GM23338 (cell line): ENCODE measurements at regions not wholly inside any gene's neighbourhood (a gene's known extent, or its start where the extent isn't known, plus 50 kb on each side); places are given as distances from the start of the nearest gene placed in this dataset.

Experiments used
- ATAC-seq: fragments of 200-7000 bp; cut with Tn5 transposase; 3 replicates; pipeline ENCODE4 v1.9.1; 2020
- DNase-seq: peaks from one replicate; pipeline ENCODE4 v3.0.0-alpha.2; 2015; ENCODE audit warnings: low spot score
- H2AFZ ChIP-seq: fragments of 200-600 bp; sonication (generic); 2 replicates; pipeline ENCODE4 v1.8.0; 2016; ENCODE audit warnings: antibody characterized with exemption, mild to moderate bottlenecking, moderate library complexity
- H3F3A ChIP-seq: fragments of 200-600 bp; sonication (generic); replicated peaks from 2 replicates; pipeline ENCODE4 v1.8.0; 2017; ENCODE audit warnings: antibody characterized with exemption, mixed run types, low read depth
- H3K27ac ChIP-seq: fragments of 200-600 bp; sonication (generic); 2 replicates; pipeline ENCODE4 v1.6.1; 2016; ENCODE audit warnings: low read depth
- H3K27me3 ChIP-seq: fragments of 200-600 bp; sonication (generic); 2 replicates; pipeline ENCODE4 v1.8.0; 2016; ENCODE audit warnings: mild to moderate bottlenecking, mixed run types, moderate library complexity; ENCODE audit not compliant: insufficient read depth
- H3K36me3 ChIP-seq: fragments of 200-600 bp; sonication (generic); 2 replicates; pipeline ENCODE4 v1.8.0; 2016; ENCODE audit warnings: mild to moderate bottlenecking; ENCODE audit not compliant: insufficient read depth
- H3K4me1 ChIP-seq: fragments of 200-600 bp; sonication (generic); 2 replicates; pipeline ENCODE4 v1.8.0; 2016; ENCODE audit warnings: mild to moderate bottlenecking, moderate library complexity; ENCODE audit not compliant: insufficient read depth
- H3K4me2 ChIP-seq: fragments of 200-600 bp; sonication (generic); 2 replicates; pipeline ENCODE4 v1.7.1; 2017; ENCODE audit warnings: mixed run types
- H3K4me3 ChIP-seq: fragments of 200-600 bp; sonication (generic); 2 replicates; pipeline ENCODE4 v1.6.1; 2016; ENCODE audit warnings: mixed run types
- H3K79me2 ChIP-seq: fragments of 200-600 bp; sonication (generic); replicated peaks from 2 replicates; pipeline ENCODE4 v1.8.0; 2017; ENCODE audit warnings: mild to moderate bottlenecking; ENCODE audit not compliant: insufficient read depth
- H3K9me2 ChIP-seq: fragments of 200-600 bp; sonication (generic); 2 replicates; pipeline ENCODE4 v1.8.0; 2017; ENCODE audit not compliant: insufficient read depth
- H4K20me1 ChIP-seq: fragments of 200-600 bp; sonication (generic); replicated peaks from 2 replicates; pipeline ENCODE4 v1.8.0; 2017; ENCODE audit warnings: mild to moderate bottlenecking; ENCODE audit not compliant: insufficient read depth
- H3K27ac Mint-ChIP-seq: 2 replicates; pipeline ENCODE4 v1.8.0; 2020; ENCODE audit warnings: inconsistent platforms, mild to moderate bottlenecking, moderate library complexity, mixed read lengths
- H3K27me3 Mint-ChIP-seq: 3 replicates; pipeline ENCODE4 v1.8.0; 2022; ENCODE audit warnings: low read depth, mild to moderate bottlenecking, moderate library complexity, mixed read lengths, inconsistent platforms; ENCODE audit not compliant: insufficient read depth, poor library complexity
- H3K36me3 Mint-ChIP-seq: 3 replicates; pipeline ENCODE4 v1.8.0; 2021; ENCODE audit warnings: low read depth, mild to moderate bottlenecking, inconsistent platforms, moderate library complexity, mixed read lengths
- H3K4me1 Mint-ChIP-seq: 3 replicates; pipeline ENCODE4 v1.8.0; 2020; ENCODE audit warnings: mild to moderate bottlenecking, inconsistent platforms, mixed read lengths
- H3K4me3 Mint-ChIP-seq: 3 replicates; pipeline ENCODE4 v1.8.0; 2021; ENCODE audit warnings: moderate library complexity, mild to moderate bottlenecking, inconsistent platforms, mixed read lengths
- H3K9me3 Mint-ChIP-seq: 3 replicates; pipeline ENCODE4 v1.8.0; 2020; ENCODE audit warnings: moderate library complexity, mild to moderate bottlenecking, inconsistent platforms, mixed read lengths
- CREB1 ChIP-seq: fragments of 250-450 bp; sonication (Bioruptor Pico); IDR thresholded peaks from 2 replicates; pipeline ENCODE4 v1.5.0; 2020; ENCODE audit warnings: low read depth, mild to moderate bottlenecking, moderate library complexity
- EZH2 ChIP-seq: fragments of 200-600 bp; sonication (generic); IDR thresholded peaks from one replicate; pipeline ENCODE4 v1.8.0; 2017; ENCODE audit warnings: antibody characterized with exemption, mild to moderate bottlenecking, low read depth; ENCODE audit not compliant: unreplicated experiment
- EZH2phosphoT487 ChIP-seq: fragments of 200-600 bp; sonication (generic); IDR thresholded peaks from one replicate; pipeline ENCODE4 v1.8.1; 2018; ENCODE audit warnings: antibody characterized with exemption; ENCODE audit not compliant: unreplicated experiment
- JUNB ChIP-seq: IDR thresholded peaks from one replicate; pipeline ENCODE4 v1.6.1; 2016; ENCODE audit warnings: antibody characterized with exemption; ENCODE audit not compliant: unreplicated experiment
- POLR2AphosphoS5 ChIP-seq: IDR thresholded peaks from 2 replicates; pipeline ENCODE4 v1.6.1; 2016; ENCODE audit warnings: antibody characterized with exemption, low read depth
- STAT1 ChIP-seq: IDR thresholded peaks from one replicate; pipeline ENCODE4 v1.6.1; 2016; ENCODE audit warnings: antibody characterized with exemption; ENCODE audit not compliant: unreplicated experiment
- ZNF331 ChIP-seq: fragments of 250-450 bp; sonication (Bioruptor Pico); IDR thresholded peaks from 2 replicates; pipeline ENCODE4 v1.5.0; 2020; ENCODE audit warnings: low read depth, mild to moderate bottlenecking, moderate library complexity
- TF ChIP-seq, protein P1 (sequence below): IDR thresholded peaks from 2 replicates; pipeline ENCODE4 v1.6.1; 2016; ENCODE audit warnings: antibody characterized with exemption
- TF ChIP-seq, protein P2 (sequence below), 2 experiments: fragments of 200-600 bp in 1 of 2; sonication (generic) in 1 of 2; conservative IDR thresholded peaks; 2 replicates each; pipeline versions ENCODE4 v1.5.1 to v1.6.1; 2016 to 2017; ENCODE audit warnings: antibody characterized with exemption in 2 of 2, low read depth in 2 of 2, mild to moderate bottlenecking in 2 of 2, moderate library complexity in 1 of 2
- TF ChIP-seq, protein P3 (sequence below): IDR thresholded peaks from one replicate; pipeline ENCODE4 v1.6.1; 2018; ENCODE audit warnings: antibody characterized with exemption; ENCODE audit not compliant: unreplicated experiment
- TF ChIP-seq, protein P4 (sequence below): fragments of 250-450 bp; sonication (Bioruptor Pico); IDR thresholded peaks from 2 replicates; pipeline ENCODE4 v1.5.0; 2020; ENCODE audit warnings: mild to moderate bottlenecking, moderate library complexity

- no peaks in the 10 kb centered on the region for H4K20me1 ChIP-seq
- DNase-seq, result no peak
- Mint-ChIP-seq H3K9me3 (no peaks in the 10 kb centered on the region), H3K4me3 (no peak overlapping the region), H3K27ac (no peak overlapping the region), H3K36me3 (no peaks in the 10 kb centered on the region), H3K27me3 (no peaks in the 10 kb centered on the region), H3K4me1 (no peaks in the 10 kb centered on the region)
- H3K4me1 ChIP-seq, result no peaks in the 10 kb centered on the region
- TF ChIP-seq, protein P1, sequence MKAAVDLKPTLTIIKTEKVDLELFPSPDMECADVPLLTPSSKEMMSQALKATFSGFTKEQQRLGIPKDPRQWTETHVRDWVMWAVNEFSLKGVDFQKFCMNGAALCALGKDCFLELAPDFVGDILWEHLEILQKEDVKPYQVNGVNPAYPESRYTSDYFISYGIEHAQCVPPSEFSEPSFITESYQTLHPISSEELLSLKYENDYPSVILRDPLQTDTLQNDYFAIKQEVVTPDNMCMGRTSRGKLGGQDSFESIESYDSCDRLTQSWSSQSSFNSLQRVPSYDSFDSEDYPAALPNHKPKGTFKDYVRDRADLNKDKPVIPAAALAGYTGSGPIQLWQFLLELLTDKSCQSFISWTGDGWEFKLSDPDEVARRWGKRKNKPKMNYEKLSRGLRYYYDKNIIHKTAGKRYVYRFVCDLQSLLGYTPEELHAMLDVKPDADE, result no peak
- no peak for TF ChIP-seq POLR2AphosphoS5
- TF ChIP-seq, protein P2, sequence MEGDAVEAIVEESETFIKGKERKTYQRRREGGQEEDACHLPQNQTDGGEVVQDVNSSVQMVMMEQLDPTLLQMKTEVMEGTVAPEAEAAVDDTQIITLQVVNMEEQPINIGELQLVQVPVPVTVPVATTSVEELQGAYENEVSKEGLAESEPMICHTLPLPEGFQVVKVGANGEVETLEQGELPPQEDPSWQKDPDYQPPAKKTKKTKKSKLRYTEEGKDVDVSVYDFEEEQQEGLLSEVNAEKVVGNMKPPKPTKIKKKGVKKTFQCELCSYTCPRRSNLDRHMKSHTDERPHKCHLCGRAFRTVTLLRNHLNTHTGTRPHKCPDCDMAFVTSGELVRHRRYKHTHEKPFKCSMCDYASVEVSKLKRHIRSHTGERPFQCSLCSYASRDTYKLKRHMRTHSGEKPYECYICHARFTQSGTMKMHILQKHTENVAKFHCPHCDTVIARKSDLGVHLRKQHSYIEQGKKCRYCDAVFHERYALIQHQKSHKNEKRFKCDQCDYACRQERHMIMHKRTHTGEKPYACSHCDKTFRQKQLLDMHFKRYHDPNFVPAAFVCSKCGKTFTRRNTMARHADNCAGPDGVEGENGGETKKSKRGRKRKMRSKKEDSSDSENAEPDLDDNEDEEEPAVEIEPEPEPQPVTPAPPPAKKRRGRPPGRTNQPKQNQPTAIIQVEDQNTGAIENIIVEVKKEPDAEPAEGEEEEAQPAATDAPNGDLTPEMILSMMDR (conservative IDR thresholded peaks at IDR 0.05; ENCODE audit: low read depth in 2 of 2), result no peak
- TF ChIP-seq CREB1 (CRISPR knock-in tag), result no peak
- TF ChIP-seq, protein P3, sequence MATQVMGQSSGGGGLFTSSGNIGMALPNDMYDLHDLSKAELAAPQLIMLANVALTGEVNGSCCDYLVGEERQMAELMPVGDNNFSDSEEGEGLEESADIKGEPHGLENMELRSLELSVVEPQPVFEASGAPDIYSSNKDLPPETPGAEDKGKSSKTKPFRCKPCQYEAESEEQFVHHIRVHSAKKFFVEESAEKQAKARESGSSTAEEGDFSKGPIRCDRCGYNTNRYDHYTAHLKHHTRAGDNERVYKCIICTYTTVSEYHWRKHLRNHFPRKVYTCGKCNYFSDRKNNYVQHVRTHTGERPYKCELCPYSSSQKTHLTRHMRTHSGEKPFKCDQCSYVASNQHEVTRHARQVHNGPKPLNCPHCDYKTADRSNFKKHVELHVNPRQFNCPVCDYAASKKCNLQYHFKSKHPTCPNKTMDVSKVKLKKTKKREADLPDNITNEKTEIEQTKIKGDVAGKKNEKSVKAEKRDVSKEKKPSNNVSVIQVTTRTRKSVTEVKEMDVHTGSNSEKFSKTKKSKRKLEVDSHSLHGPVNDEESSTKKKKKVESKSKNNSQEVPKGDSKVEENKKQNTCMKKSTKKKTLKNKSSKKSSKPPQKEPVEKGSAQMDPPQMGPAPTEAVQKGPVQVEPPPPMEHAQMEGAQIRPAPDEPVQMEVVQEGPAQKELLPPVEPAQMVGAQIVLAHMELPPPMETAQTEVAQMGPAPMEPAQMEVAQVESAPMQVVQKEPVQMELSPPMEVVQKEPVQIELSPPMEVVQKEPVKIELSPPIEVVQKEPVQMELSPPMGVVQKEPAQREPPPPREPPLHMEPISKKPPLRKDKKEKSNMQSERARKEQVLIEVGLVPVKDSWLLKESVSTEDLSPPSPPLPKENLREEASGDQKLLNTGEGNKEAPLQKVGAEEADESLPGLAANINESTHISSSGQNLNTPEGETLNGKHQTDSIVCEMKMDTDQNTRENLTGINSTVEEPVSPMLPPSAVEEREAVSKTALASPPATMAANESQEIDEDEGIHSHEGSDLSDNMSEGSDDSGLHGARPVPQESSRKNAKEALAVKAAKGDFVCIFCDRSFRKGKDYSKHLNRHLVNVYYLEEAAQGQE, result no peak
- TF ChIP-seq ZNF331 (CRISPR knock-in tag), result no peak
- TF ChIP-seq EZH2, result no peak
- TF ChIP-seq, protein P4, sequence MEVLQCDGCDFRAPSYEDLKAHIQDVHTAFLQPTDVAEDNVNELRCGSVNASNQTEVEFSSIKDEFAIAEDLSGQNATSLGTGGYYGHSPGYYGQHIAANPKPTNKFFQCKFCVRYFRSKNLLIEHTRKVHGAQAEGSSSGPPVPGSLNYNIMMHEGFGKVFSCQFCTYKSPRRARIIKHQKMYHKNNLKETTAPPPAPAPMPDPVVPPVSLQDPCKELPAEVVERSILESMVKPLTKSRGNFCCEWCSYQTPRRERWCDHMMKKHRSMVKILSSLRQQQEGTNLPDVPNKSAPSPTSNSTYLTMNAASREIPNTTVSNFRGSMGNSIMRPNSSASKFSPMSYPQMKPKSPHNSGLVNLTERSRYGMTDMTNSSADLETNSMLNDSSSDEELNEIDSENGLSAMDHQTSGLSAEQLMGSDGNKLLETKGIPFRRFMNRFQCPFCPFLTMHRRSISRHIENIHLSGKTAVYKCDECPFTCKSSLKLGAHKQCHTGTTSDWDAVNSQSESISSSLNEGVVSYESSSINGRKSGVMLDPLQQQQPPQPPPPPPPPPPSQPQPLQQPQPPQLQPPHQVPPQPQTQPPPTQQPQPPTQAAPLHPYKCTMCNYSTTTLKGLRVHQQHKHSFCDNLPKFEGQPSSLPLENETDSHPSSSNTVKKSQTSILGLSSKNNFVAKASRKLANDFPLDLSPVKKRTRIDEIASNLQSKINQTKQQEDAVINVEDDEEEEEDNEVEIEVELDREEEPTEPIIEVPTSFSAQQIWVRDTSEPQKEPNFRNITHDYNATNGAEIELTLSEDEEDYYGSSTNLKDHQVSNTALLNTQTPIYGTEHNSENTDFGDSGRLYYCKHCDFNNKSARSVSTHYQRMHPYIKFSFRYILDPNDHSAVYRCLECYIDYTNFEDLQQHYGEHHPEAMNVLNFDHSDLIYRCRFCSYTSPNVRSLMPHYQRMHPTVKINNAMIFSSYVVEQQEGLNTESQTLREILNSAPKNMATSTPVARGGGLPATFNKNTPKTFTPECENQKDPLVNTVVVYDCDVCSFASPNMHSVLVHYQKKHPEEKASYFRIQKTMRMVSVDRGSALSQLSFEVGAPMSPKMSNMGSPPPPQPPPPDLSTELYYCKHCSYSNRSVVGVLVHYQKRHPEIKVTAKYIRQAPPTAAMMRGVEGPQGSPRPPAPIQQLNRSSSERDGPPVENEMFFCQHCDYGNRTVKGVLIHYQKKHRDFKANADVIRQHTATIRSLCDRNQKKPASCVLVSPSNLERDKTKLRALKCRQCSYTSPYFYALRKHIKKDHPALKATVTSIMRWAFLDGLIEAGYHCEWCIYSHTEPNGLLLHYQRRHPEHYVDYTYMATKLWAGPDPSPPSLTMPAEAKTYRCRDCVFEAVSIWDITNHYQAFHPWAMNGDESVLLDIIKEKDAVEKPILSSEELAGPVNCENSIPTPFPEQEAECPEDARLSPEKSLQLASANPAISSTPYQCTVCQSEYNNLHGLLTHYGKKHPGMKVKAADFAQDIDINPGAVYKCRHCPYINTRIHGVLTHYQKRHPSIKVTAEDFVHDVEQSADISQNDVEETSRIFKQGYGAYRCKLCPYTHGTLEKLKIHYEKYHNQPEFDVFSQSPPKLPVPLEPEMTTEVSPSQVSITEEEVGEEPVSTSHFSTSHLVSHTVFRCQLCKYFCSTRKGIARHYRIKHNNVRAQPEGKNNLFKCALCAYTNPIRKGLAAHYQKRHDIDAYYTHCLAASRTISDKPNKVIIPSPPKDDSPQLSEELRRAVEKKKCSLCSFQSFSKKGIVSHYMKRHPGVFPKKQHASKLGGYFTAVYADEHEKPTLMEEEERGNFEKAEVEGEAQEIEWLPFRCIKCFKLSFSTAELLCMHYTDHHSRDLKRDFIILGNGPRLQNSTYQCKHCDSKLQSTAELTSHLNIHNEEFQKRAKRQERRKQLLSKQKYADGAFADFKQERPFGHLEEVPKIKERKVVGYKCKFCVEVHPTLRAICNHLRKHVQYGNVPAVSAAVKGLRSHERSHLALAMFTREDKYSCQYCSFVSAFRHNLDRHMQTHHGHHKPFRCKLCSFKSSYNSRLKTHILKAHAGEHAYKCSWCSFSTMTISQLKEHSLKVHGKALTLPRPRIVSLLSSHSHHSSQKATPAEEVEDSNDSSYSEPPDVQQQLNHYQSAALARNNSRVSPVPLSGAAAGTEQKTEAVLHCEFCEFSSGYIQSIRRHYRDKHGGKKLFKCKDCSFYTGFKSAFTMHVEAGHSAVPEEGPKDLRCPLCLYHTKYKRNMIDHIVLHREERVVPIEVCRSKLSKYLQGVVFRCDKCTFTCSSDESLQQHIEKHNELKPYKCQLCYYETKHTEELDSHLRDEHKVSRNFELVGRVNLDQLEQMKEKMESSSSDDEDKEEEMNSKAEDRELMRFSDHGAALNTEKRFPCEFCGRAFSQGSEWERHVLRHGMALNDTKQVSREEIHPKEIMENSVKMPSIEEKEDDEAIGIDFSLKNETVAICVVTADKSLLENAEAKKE (CRISPR knock-in tag), result no peak
- no peak for TF ChIP-seq JUNB
- TF ChIP-seq STAT1, result no peak
- no peak for TF ChIP-seq EZH2phosphoT487
- H3K27me3 ChIP-seq, result no peaks in the 10 kb centered on the region
- no peaks in the 10 kb centered on the region for H3F3A ChIP-seq
- ATAC-seq, result no peak
- H3K79me2 ChIP-seq, result no peaks in the 10 kb centered on the region
- H2AFZ ChIP-seq, result no peak overlapping the region
- H3K27ac ChIP-seq, result no peak overlapping the region
- H3K4me3 ChIP-seq, result no peak overlapping the region
- no peaks in the 10 kb centered on the region for H3K36me3 ChIP-seq
- no peaks in the 10 kb centered on the region for H3K9me2 ChIP-seq
- no peak overlapping the region for H3K4me2 ChIP-seq
Observed at GRCh38 chr2:80711915-80712314, 407.4 kb upstream of the LRRTM1 start.
